Peyer's patch (tissue), 4 donors: ENCODE measurements at regions not wholly inside any gene's neighbourhood (a gene's known extent, or its start where the extent isn't known, plus 50 kb on each side); places are given as distances from the start of the nearest gene placed in this dataset.

Experiments used
- POLR2A ChIP-seq, 2 donors: fragments of 450-650 bp; IDR thresholded peaks; one replicate each; pipeline ENCODE4 v1.5.1; 2017; ENCODE audit warnings: antibody characterized with exemption in 2 of 2, mild to moderate bottlenecking in 2 of 2, moderate library complexity in 2 of 2
- TF ChIP-seq, protein P1 (sequence below), 6 experiments: fragments of 450-650 bp in 4 of 6; fragments of 200-600 bp in 2 of 6; sonication (generic) in 1 of 6; IDR thresholded peaks; one replicate each; pipeline ENCODE4 v1.5.1; 2017 to 2019; ENCODE audit warnings: antibody characterized with exemption in 6 of 6, mild to moderate bottlenecking in 3 of 6, moderate library complexity in 1 of 6

DNA sequence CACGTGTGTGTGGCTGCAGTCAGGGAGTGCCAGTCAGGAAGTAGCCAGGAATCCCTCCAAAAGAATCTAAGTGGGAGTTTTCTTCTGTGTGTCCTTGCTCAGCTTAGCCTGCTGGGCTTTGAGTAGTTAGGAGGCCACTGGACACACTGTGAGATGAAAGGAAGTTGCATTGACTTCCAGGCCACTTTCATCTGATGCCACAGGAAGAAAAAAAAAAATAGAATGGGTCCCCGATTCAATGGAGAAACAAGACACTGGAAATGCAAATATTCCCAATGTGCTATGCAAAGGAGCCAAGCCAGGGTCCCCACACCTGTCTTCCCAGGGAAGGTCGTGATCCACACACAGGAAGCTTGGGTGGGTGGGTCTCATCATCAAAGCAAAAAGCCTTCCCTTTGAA is 95.6 kb upstream of the E2F8 start:
- TF ChIP-seq, protein P1, sequence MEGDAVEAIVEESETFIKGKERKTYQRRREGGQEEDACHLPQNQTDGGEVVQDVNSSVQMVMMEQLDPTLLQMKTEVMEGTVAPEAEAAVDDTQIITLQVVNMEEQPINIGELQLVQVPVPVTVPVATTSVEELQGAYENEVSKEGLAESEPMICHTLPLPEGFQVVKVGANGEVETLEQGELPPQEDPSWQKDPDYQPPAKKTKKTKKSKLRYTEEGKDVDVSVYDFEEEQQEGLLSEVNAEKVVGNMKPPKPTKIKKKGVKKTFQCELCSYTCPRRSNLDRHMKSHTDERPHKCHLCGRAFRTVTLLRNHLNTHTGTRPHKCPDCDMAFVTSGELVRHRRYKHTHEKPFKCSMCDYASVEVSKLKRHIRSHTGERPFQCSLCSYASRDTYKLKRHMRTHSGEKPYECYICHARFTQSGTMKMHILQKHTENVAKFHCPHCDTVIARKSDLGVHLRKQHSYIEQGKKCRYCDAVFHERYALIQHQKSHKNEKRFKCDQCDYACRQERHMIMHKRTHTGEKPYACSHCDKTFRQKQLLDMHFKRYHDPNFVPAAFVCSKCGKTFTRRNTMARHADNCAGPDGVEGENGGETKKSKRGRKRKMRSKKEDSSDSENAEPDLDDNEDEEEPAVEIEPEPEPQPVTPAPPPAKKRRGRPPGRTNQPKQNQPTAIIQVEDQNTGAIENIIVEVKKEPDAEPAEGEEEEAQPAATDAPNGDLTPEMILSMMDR (IDR thresholded peaks at IDR 0.05) = no peak
- no peak for TF ChIP-seq POLR2A (IDR thresholded peaks at IDR 0.05)
